T-cell (primary cell): ENCODE measurements at regions not wholly inside any gene's neighbourhood (a gene's known extent, or its start where the extent isn't known, plus 50 kb on each side); places are given as distances from the start of the nearest gene placed in this dataset.

Source experiments
- ATAC-seq, 4 experiments: fragments of 200-7000 bp in 3 of 4; fragments of 150-1000 bp in 1 of 4; cut with Tn5 transposase; replicated peaks in 1 of 4; 1 replicate in 3 of 4; 2 replicates in 1 of 4; pipeline ENCODE4 v1.10.0; 2021; ENCODE audit warnings: moderate library complexity in 3 of 4, mild to moderate bottlenecking in 2 of 4, moderate number of reproducible peaks in 1 of 4
- CTCF ChIA-PET, 2 donors: fragments of 300-600 bp; sonication (Branson Sonifier 250); formaldehyde crosslinking; loops; one replicate each; lab custom pipeline; 2022; ENCODE audit warnings: antibody characterized with exemption in 2 of 2; lab: Charles Lee
- POLR2A ChIA-PET, 2 donors: fragments of 300-600 bp; sonication (Branson Sonifier 250); formaldehyde crosslinking; loops; one replicate each; lab custom pipeline; 2022; ENCODE audit warnings: antibody characterized with exemption in 2 of 2; lab: Charles Lee
- DNase-seq, 35 experiments: peaks; one replicate each; pipeline versions ENCODE4 v3.0.0 to v3.0.0-alpha.2; 2013 to 2023
- H3K27ac ChIP-seq: one replicate; pipeline ENCODE4 v1.5.1; 2013; ENCODE audit warnings: low read length
- H3K27me3 ChIP-seq, 2 experiments: replicated peaks in 1 of 2; 1 replicate in 1 of 2; 2 replicates in 1 of 2; pipeline versions ENCODE4 v1.6.1 to v1.7.0; 2013; ENCODE audit warnings: low read length in 1 of 2, mixed read lengths in 1 of 2; ENCODE audit not compliant: control insufficient read depth in 2 of 2, insufficient read depth in 2 of 2; ENCODE audit errors: extremely low read depth in 1 of 2
- H3K36me3 ChIP-seq, 2 donors: 1 replicate in 1 of 2; 2 replicates in 1 of 2; pipeline versions ENCODE4 v1.6.1 to v1.7.0; 2013; ENCODE audit warnings: low read length in 1 of 2; ENCODE audit not compliant: control insufficient read depth in 2 of 2, insufficient read depth in 1 of 2; ENCODE audit errors: extremely low read depth in 1 of 2
- H3K4me1 ChIP-seq, 2 experiments: 1 replicate in 1 of 2; 2 replicates in 1 of 2; pipeline versions ENCODE4 v1.6.1 to v1.7.0; 2013; ENCODE audit warnings: low read length in 2 of 2, mixed read lengths in 1 of 2; ENCODE audit not compliant: insufficient read depth in 2 of 2, control insufficient read depth in 1 of 2; ENCODE audit errors: extremely low read depth in 1 of 2
- H3K4me3 ChIP-seq, 2 donors: 1 replicate in 1 of 2; 2 replicates in 1 of 2; pipeline versions ENCODE4 v1.5.1 to v1.7.0; 2013; ENCODE audit warnings: mild to moderate bottlenecking in 2 of 2, low read length in 1 of 2, moderate library complexity in 1 of 2; ENCODE audit not compliant: control insufficient read depth in 1 of 2; ENCODE audit errors: extremely low read depth in 1 of 2
- H3K9me3 ChIP-seq: 2 replicates; pipeline ENCODE4 v1.7.0; 2013
- H3K27ac Mint-ChIP-seq, 2 donors: one replicate each; pipeline ENCODE4 v1.8.0; 2020 to 2021; ENCODE audit warnings: mild to moderate bottlenecking in 2 of 2, mixed read lengths in 2 of 2
- H3K27me3 Mint-ChIP-seq, 2 donors: one replicate each; pipeline ENCODE4 v1.8.0; 2021 to 2022; ENCODE audit warnings: mixed read lengths in 2 of 2
- H3K36me3 Mint-ChIP-seq: one replicate; pipeline ENCODE4 v1.8.0; 2021; ENCODE audit warnings: mixed read lengths
- H3K4me1 Mint-ChIP-seq, 3 donors: one replicate each; pipeline ENCODE4 v1.8.0; 2020 to 2022; ENCODE audit warnings: mixed read lengths in 3 of 3, mild to moderate bottlenecking in 1 of 3
- H3K4me3 Mint-ChIP-seq, 3 donors: one replicate each; pipeline ENCODE4 v1.8.0; 2020 to 2022; ENCODE audit warnings: mild to moderate bottlenecking in 3 of 3, mixed read lengths in 3 of 3, moderate library complexity in 3 of 3
- H3K9me3 Mint-ChIP-seq, 3 donors: one replicate each; pipeline ENCODE4 v1.8.0; 2020 to 2022; ENCODE audit warnings: mixed read lengths in 3 of 3
- WGBS: methylation state at CpG from one replicate; pipeline ENCODE4 v1.1.5; 2013; ENCODE audit warnings: missing lambda C conversion rate; ENCODE audit not compliant: insufficient coverage; 5-methylcytosine and 5-hydroxymethylcytosine counted together

DNA sequence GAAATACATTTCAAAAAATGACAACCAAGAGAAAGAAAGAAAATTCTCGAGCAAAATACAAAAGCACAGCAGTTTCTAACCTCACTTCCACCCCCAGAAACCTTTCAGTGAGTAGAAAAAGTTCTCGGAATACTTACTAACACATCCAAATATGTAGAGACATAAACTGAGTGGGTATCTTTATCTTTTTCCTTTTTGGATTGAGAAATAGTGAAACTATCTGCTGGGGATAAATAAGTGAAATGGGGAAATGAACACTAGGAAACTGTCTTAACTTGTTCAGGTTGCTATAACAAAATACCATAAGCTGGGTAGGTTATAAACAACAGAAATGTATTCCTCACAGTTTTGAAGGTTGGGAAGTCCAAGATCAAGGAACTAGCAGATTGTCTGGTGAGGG, 72.0 kb downstream of the VCAM1 start:
- no peaks in the 10 kb centered on the region for H3K9me3 Mint-ChIP-seq
- H3K27ac ChIP-seq = no peak overlapping the region
- no peaks in the 10 kb centered on the region for H3K36me3 ChIP-seq
- no peaks in the 10 kb centered on the region for H3K36me3 Mint-ChIP-seq
- peaks cover 0 to 11% of the 10 kb centered on the region in 2 experiments for H3K27me3 ChIP-seq
- ChIA-PET POLR2A (no interaction called here), CTCF (no interaction called here)
- H3K4me3 ChIP-seq = no peak overlapping the region
- H3K9me3 ChIP-seq = no peaks in the 10 kb centered on the region
- H3K4me3 Mint-ChIP-seq = no peak overlapping the region
- no peak overlapping the region for H3K27ac Mint-ChIP-seq
- ATAC-seq = no peak
- no peak for DNase-seq
- H3K4me1 Mint-ChIP-seq = no peaks in the 10 kb centered on the region
- H3K4me1 ChIP-seq = no peaks in the 10 kb centered on the region
- H3K27me3 Mint-ChIP-seq = peaks cover 31 to 32% of the 10 kb centered on the region in 2 donors
- no CpG with 5 or more reads among the region's 2 CpGs for WGBS

DNA sequence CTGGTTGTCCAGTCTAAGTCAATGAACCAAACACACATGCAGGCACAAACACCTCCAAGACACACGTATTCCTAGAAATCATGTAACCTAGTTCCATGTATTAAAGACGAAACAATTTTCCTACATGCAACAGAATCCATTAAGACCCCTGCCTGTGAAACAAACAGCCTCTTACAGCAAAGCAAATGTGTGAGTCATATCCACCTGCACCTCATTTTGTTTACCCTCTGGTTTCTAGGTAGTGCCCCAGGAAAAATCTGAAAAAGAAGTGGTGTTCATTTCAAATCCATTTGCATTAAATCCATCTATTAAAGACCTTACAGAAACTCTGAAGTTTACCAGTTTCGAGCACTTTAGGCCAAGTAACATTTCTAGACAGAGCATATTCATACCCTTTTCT, 74.1 kb downstream of the VCAM1 start:
- H3K27ac ChIP-seq = no peak overlapping the region
- H3K9me3 ChIP-seq = no peaks in the 10 kb centered on the region
- Mint-ChIP-seq H3K36me3 (no peaks in the 10 kb centered on the region), H3K4me1 (no peaks in the 10 kb centered on the region), H3K9me3 (no peaks in the 10 kb centered on the region), H3K27ac (no peak overlapping the region), H3K27me3 (peaks cover 25 to 31% of the 10 kb centered on the region in 2 donors), H3K4me3 (no peak overlapping the region)
- ChIA-PET POLR2A (no interaction called here), CTCF (no interaction called here)
- no peaks in the 10 kb centered on the region for H3K4me1 ChIP-seq
- no peak overlapping the region for H3K4me3 ChIP-seq
- DNase-seq = no peak
- H3K36me3 ChIP-seq = no peaks in the 10 kb centered on the region
- 90% methylated on average over 2 of the region's 3 CpGs for WGBS
- H3K27me3 ChIP-seq = peaks cover 0 to 11% of the 10 kb centered on the region in 2 experiments
- no peak for ATAC-seq

DNA sequence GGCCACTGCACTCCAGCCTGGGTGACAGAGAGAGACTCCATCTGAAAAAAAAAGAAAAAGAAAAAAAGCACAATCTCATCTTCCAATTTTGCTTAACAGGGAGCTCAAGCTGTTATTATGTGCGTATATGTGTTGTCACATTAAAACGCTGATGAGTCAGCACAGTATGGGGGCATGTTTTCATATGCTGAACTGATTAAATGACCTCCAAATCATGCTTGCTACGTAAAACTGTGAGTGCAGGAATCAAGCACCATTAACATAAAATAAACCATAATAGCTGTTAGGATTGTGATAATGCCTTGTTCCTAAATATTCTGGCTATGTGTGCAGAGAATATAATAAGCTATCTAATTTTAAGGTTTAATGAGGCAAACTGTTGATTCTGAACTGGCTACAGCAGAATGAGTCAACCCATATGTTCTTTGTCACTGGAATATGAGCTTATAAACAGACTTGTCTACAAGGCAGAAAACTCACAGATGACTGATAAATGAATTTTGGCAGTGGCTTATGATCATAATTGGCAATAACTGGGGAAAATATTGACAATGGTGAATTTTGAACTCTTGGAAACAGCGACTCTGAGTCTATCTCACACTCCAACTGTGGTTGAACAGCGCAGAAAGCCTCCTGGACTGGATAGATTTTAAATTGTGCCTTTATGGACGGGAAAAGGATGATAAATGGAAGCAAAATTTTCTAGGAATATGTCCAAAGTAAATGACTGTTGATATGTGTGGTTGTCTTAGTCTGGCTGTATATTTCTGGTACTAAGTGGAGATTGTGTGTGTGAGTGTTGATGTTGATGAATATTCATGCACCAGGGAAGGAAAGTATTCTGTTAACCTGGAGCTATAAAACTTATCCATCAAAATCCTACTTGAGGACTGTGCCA, 75.5 kb downstream of the VCAM1 start:
- no peaks in the 10 kb centered on the region for H3K36me3 ChIP-seq
- ATAC-seq (no peak), DNase-seq (no peak)
- no peak overlapping the region for H3K4me3 ChIP-seq
- Mint-ChIP-seq H3K4me1 (no peaks in the 10 kb centered on the region), H3K4me3 (no peak overlapping the region), H3K27ac (no peak overlapping the region), H3K27me3 (peaks cover 23 to 27% of the 10 kb centered on the region in 2 donors), H3K9me3 (no peaks in the 10 kb centered on the region), H3K36me3 (no peaks in the 10 kb centered on the region)
- CTCF ChIA-PET = interaction anchor here in 1 of 2 donors (0.6 kb wide), 1 partner anchor 246 kb away, joined by 3 read pairs; no protein-coding TSS in a partner anchor
- H3K27ac ChIP-seq = no peak overlapping the region
- WGBS = 50% methylated on average over 1 of the region's 6 CpGs
- POLR2A ChIA-PET = interaction anchor here in 1 of 2 donors (0.7 kb wide), 1 partner anchor 50 kb away, joined by 6 read pairs; no protein-coding TSS in a partner anchor
- no peaks in the 10 kb centered on the region for H3K4me1 ChIP-seq
- H3K9me3 ChIP-seq = no peaks in the 10 kb centered on the region
- H3K27me3 ChIP-seq = peaks cover 0 to 11% of the 10 kb centered on the region in 2 experiments

DNA sequence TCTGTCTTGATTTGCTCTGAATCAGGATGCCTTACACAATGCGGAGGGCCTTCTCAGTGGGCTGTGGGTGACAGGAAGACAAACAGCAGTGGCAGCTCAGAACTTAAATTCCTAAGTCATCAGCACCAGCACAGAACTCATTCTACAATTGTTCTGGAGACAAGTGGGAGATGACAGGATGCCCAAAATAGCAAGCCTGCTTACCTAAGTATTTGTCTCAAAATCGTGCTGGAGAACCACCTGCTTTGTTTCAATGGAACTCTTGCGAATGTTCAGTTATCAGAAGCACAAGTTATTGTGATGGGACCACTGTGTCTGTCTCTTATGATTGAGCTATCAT, 76.1 kb downstream of the VCAM1 start:
- no CpG with 5 or more reads among the region's 3 CpGs for WGBS
- H3K27me3 ChIP-seq = peaks cover 0 to 11% of the 10 kb centered on the region in 2 experiments
- ATAC-seq = no peak
- ChIA-PET CTCF (no interaction called here), POLR2A (no interaction called here)
- H3K36me3 ChIP-seq = no peaks in the 10 kb centered on the region
- Mint-ChIP-seq H3K27me3 (peaks cover 22 to 23% of the 10 kb centered on the region in 2 donors), H3K27ac (no peak overlapping the region), H3K4me3 (no peak overlapping the region), H3K4me1 (no peaks in the 10 kb centered on the region), H3K36me3 (no peaks in the 10 kb centered on the region), H3K9me3 (peaks cover 0 to 4% (median under 1%) of the 10 kb centered on the region in 3 donors)
- no peaks in the 10 kb centered on the region for H3K9me3 ChIP-seq
- H3K4me3 ChIP-seq = no peak overlapping the region
- H3K4me1 ChIP-seq = no peaks in the 10 kb centered on the region
- DNase-seq = no peak
- no peak overlapping the region for H3K27ac ChIP-seq

DNA sequence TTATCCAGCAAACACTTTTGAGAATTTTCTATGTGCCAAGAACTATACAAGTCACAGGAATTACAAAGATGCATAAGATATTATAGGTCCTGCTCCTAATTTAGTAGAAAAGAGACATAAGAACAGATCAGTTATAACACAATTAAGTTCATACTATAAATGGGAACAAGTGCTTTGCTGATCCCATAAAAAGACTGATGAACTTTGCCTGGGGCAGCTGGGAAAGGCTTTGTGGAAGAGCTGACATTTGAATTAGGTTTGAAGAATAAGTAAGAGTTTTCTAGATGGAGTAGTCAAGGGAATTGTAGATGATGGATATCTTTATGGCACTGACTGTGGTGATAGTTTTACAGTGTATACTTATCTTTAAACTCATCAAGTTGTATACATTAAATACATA, 76.5 kb downstream of the VCAM1 start:
- Mint-ChIP-seq H3K9me3 (peaks cover 0 to 8% (median 3%) of the 10 kb centered on the region in 3 donors), H3K4me1 (no peaks in the 10 kb centered on the region), H3K36me3 (no peaks in the 10 kb centered on the region), H3K4me3 (no peak overlapping the region), H3K27me3 (peaks cover 22 to 23% of the 10 kb centered on the region in 2 donors), H3K27ac (no peak overlapping the region)
- Histone ChIP-seq H3K36me3 (no peaks in the 10 kb centered on the region), H3K4me3 (no peak overlapping the region), H3K27me3 (peaks cover 0 to 8% of the 10 kb centered on the region in 2 experiments), H3K4me1 (no peaks in the 10 kb centered on the region), H3K9me3 (no peaks in the 10 kb centered on the region), H3K27ac (no peak overlapping the region)
- CTCF ChIA-PET = no interaction called here
- ATAC-seq (no peak), DNase-seq (no peak)
- POLR2A ChIA-PET = no interaction called here

DNA sequence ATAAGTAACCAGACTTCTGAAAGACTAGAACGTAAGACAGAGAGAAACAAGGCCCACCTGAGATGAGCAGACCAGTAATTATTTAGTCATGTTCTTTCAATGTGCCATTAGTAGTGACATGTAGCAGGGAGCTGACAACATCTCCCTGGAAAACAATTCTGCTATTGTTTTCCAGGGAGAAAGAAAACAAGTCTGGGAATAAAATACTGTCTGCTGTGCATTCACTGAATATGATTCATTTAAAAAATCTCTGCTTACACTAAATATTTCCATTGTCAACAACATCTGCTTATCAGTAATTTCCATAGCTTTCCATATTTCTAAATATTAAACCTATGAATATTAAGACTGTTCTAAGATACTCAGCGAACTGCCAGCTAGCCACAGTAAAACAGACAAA, 80.0 kb downstream of the VCAM1 start:
- no peak for DNase-seq
- H3K27ac Mint-ChIP-seq = no peak overlapping the region
- POLR2A ChIA-PET = no interaction called here
- peaks cover 19 to 21% of the 10 kb centered on the region in 2 donors for H3K27me3 Mint-ChIP-seq
- peaks cover 0 to 11% (median 5%) of the 10 kb centered on the region in 3 donors for H3K9me3 Mint-ChIP-seq
- no peaks in the 10 kb centered on the region for H3K4me1 ChIP-seq
- H3K36me3 Mint-ChIP-seq = no peaks in the 10 kb centered on the region
- no peak for ATAC-seq
- CTCF ChIA-PET = no interaction called here
- H3K36me3 ChIP-seq = no peaks in the 10 kb centered on the region
- H3K4me3 Mint-ChIP-seq = no peak overlapping the region
- no peak overlapping the region for H3K4me3 ChIP-seq
- no CpG with 5 or more reads among the region's 2 CpGs for WGBS
- H3K4me1 Mint-ChIP-seq = no peaks in the 10 kb centered on the region
- H3K27me3 ChIP-seq = peaks cover 0 to under 1% of the 10 kb centered on the region in 2 experiments
- H3K9me3 ChIP-seq = no peaks in the 10 kb centered on the region
- no peak overlapping the region for H3K27ac ChIP-seq
